ENCODE measurements at regions not wholly inside any gene's neighbourhood (a gene's known extent, or its start where the extent isn't known, plus 50 kb on each side); places are given as distances from the start of the nearest gene placed in this dataset.

DNA sequence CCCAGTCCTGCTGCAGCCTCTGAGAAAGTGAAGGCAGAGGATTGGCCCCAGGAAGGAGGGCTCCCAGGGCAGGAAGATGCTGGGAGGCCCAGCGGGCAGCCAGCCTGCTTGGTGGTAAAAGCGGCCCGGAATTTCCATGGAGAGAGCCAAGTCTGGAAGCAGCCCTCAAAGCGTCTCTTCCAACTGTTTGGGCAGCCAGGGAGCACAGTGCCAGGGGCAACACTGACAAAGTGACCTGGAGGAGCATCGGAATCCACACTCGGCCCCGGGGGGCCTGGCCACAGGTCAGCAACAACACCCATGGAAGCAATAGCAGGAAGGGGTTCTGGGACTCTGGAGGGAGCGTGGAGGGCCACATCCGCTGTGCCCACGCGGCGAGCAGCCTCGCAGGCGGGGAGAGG, 63.2 kb upstream of the FGFR2 start:
- no peaks in the 10 kb centered on the region for H3K36me3 ChIP-seq (ENCODE audit: insufficient read depth, insufficient read length, low read length)
- 0 out of 2 replicates have a peak, but pooled peaks cover 4% of the 10 kb centered on the region for H3K9me3 ChIP-seq (ENCODE audit: insufficient read depth, low read length)
- no peak for TF ChIP-seq ZNF274 (IDR thresholded peaks at IDR 0.05; ENCODE audit: low read depth, low read length)
- no peak for TF ChIP-seq YY1 (IDR thresholded peaks at IDR 0.05; ENCODE audit: insufficient read depth, insufficient read length)
- TF ChIP-seq SUZ12 (IDR thresholded peaks at IDR 0.05; ENCODE audit: extremely low read depth, insufficient read depth, insufficient read length): no peak
- no peak for DNase-seq (ENCODE audit: low read depth, low spot score)
- no peaks in the 10 kb centered on the region for H3K4me1 ChIP-seq (ENCODE audit: insufficient read depth, insufficient read length)
- H3K4me3 ChIP-seq (ENCODE audit: insufficient read length, low read depth): no peak overlapping the region
- H3K27me3 ChIP-seq (ENCODE audit: insufficient read depth, insufficient read length): no peaks in the 10 kb centered on the region
- no peak overlapping the region for H3K9ac ChIP-seq (ENCODE audit: insufficient read length, low read depth)

DNA sequence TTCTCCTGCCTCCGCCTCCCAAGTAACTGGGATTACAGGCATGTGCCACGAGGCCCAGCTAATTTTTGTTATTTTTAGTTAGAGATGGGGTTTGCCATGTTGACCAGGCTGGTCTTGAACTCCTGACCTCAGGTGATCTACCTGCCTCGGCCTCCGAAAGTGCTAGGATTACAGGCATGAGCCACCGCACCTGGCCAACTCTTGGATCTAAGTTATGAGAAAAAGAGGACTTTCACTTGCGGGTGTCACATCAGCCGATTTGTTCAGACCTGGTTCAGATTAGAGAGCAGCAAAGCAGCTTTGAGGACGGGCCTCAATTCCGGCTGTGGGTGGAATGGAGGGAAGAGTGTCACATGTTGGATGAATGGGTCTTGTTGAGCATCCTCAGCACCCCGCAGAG, 61.0 kb upstream of the FGFR2 start:
- DNase-seq (ENCODE audit: low read depth, low spot score): no peak

DNA sequence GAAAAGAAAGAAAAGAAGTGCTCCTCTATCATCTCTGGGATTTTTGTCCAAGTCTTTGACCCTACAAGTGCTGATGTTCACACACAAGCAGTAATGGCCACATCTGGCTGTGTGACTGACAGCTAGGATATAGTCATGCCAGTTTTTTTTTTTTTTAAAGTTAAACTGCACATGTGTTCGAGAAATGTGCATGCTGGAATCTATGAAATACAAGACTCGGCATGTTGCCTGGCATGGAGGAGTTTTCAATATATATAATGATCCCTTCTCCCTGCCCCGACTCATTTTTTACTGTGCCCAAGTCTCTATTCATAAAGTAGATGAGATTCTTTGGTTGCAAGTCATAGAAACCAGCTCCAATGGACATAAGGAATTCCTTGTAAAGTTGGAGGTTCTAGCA, 60.4 kb upstream of the FGFR2 start:
- Histone ChIP-seq H3K4me1 (ENCODE audit: insufficient read depth, insufficient read length) (no peaks in the 10 kb centered on the region), H3K4me3 (ENCODE audit: insufficient read length, low read depth) (no peak overlapping the region), H3K27me3 (ENCODE audit: insufficient read depth, insufficient read length) (no peaks in the 10 kb centered on the region), H3K9me3 (ENCODE audit: insufficient read depth, low read length) (no peaks in the 10 kb centered on the region), H3K36me3 (ENCODE audit: insufficient read depth, insufficient read length, low read length) (no peaks in the 10 kb centered on the region), H3K9ac (ENCODE audit: insufficient read length, low read depth) (no peak overlapping the region)
- TF ChIP-seq ZNF274 (IDR thresholded peaks at IDR 0.05; ENCODE audit: low read depth, low read length): no peak
- no peak for TF ChIP-seq SUZ12 (IDR thresholded peaks at IDR 0.05; ENCODE audit: extremely low read depth, insufficient read depth, insufficient read length)
- no peak for DNase-seq (ENCODE audit: low read depth, low spot score)

More for the DNA sequence above, 61.0 kb upstream of the FGFR2 start:
- TF ChIP-seq SUZ12 (IDR thresholded peaks at IDR 0.05; ENCODE audit: extremely low read depth, insufficient read depth, insufficient read length) (no peak), ZNF274 (IDR thresholded peaks at IDR 0.05; ENCODE audit: low read depth, low read length) (no peak), YY1 (IDR thresholded peaks at IDR 0.05; ENCODE audit: insufficient read depth, insufficient read length) (no peak)
- H3K27me3 ChIP-seq (ENCODE audit: insufficient read depth, insufficient read length): no peaks in the 10 kb centered on the region
- no peaks in the 10 kb centered on the region for H3K36me3 ChIP-seq (ENCODE audit: insufficient read depth, insufficient read length, low read length)
- H3K9ac ChIP-seq (ENCODE audit: insufficient read length, low read depth): no peak overlapping the region
- H3K9me3 ChIP-seq (ENCODE audit: insufficient read depth, low read length): no peaks in the 10 kb centered on the region
- no peak overlapping the region for H3K4me3 ChIP-seq (ENCODE audit: insufficient read length, low read depth)
- no peaks in the 10 kb centered on the region for H3K4me1 ChIP-seq (ENCODE audit: insufficient read depth, insufficient read length)

DNA sequence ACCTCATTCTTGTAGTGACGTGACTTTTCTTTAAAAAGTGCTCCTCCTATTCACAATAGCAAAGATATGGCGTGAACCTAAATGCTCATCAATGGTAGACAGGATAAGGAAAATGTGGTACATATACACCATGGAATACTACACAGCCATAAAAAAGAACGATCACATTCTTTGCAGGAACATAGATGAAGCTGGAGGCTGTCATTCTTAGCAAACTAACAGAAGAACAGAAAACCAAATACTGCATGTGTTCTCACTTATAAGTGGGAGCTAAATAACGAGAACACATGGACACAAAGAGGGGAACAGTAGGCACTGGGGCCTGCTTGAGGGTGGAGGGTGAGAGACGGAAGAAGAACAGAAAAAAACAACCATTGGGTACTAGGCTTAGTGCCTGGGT, 59.9 kb upstream of the FGFR2 start:
- Histone ChIP-seq H3K36me3 (ENCODE audit: insufficient read depth, insufficient read length, low read length) (no peaks in the 10 kb centered on the region), H3K4me1 (ENCODE audit: insufficient read depth, insufficient read length) (no peaks in the 10 kb centered on the region), H3K9me3 (ENCODE audit: insufficient read depth, low read length) (no peaks in the 10 kb centered on the region), H3K4me3 (ENCODE audit: insufficient read length, low read depth) (no peak overlapping the region), H3K27me3 (ENCODE audit: insufficient read depth, insufficient read length) (no peaks in the 10 kb centered on the region), H3K9ac (ENCODE audit: insufficient read length, low read depth) (no peak overlapping the region)
- TF ChIP-seq YY1 (IDR thresholded peaks at IDR 0.05; ENCODE audit: insufficient read depth, insufficient read length): no peak
- TF ChIP-seq ZNF274 (IDR thresholded peaks at IDR 0.05; ENCODE audit: low read depth, low read length): no peak
- TF ChIP-seq SUZ12 (IDR thresholded peaks at IDR 0.05; ENCODE audit: extremely low read depth, insufficient read depth, insufficient read length): no peak
- no peak for DNase-seq (ENCODE audit: low read depth, low spot score)

DNA sequence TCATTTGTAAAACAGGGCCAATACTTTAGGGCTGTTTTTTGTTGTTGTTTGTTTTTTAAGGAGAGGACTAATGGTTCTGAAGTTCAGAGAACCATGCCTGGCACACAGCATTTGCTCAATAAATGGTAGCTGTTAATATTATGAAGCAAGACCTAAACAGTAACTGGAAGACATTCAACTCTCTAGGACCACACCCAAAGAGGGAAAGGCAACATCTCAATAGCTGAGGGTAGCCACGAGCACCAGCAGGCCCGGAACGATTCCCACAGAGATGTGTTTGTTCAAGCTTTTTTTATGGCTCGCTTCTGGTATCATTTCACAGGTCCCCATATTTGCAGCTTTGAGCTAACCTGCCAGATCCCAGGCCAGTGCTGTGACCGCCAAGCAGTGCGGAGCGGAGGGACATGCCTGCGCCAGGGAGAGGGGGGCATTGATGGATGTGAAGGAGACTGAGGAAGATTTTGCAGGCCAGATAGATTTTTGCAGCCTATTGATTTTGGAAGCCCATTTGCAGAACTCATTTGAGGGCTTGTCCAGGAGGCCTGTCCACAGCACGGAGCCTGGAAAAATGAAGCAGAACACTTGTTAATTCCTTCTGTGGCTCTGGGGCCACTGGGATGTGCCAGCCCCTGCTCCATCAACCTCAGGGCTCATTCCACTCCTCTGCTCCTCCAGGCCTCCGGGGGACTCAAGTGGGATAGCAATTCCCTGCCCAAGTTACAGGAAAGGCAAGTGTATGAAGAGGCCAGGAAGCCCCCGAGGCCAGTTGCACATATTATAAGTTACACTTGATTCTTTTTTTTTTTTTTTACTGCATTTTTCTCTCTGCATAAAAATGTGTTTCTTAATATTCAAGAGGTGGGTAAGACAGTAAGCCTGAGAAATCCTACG, 57.3 kb upstream of the FGFR2 start:
- Histone ChIP-seq H3K9ac (ENCODE audit: insufficient read length, low read depth) (no peak overlapping the region), H3K4me1 (ENCODE audit: insufficient read depth, insufficient read length) (no peaks in the 10 kb centered on the region), H3K36me3 (ENCODE audit: insufficient read depth, insufficient read length, low read length) (no peaks in the 10 kb centered on the region), H3K27me3 (ENCODE audit: insufficient read depth, insufficient read length) (no peaks in the 10 kb centered on the region), H3K4me3 (ENCODE audit: insufficient read length, low read depth) (no peak overlapping the region), H3K9me3 (ENCODE audit: insufficient read depth, low read length) (no peaks in the 10 kb centered on the region)
- TF ChIP-seq YY1 (IDR thresholded peaks at IDR 0.05; ENCODE audit: insufficient read depth, insufficient read length): no peak
- no peak for TF ChIP-seq SUZ12 (IDR thresholded peaks at IDR 0.05; ENCODE audit: extremely low read depth, insufficient read depth, insufficient read length)
- TF ChIP-seq ZNF274 (IDR thresholded peaks at IDR 0.05; ENCODE audit: low read depth, low read length): no peak
- DNase-seq (ENCODE audit: low read depth, low spot score): no peak

DNA sequence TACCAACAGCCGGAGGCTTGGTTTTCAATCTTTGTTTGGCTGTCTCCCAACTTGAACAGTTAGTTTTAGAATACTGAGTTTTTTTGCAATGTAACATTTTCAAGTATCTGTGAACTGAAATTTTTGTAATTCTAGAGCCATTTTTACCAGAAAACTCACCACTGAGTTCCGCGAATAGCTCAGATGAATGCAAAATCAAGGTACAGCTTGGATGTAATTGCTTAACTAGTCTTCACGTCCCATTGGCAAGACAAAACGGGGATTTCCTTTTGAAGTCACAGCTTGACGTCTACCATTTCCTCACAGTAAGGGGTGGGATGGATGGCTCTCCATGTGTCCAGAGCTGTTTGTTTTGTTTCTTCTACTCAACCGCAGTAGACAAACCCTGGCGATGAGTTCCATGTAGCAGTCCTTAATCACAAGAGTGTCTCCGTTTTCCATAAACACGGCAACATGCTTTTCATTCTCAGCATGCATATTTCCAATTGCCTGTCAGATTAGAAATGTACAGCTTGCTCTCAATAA, 55.8 kb upstream of the FGFR2 start:
- H3K36me3 ChIP-seq (ENCODE audit: insufficient read depth, insufficient read length, low read length): no peaks in the 10 kb centered on the region
- no peak overlapping the region for H3K9ac ChIP-seq (ENCODE audit: insufficient read length, low read depth)
- no peak overlapping the region for H3K4me3 ChIP-seq (ENCODE audit: insufficient read length, low read depth)
- H3K27me3 ChIP-seq (ENCODE audit: insufficient read depth, insufficient read length): no peaks in the 10 kb centered on the region
- TF ChIP-seq ZNF274 (IDR thresholded peaks at IDR 0.05; ENCODE audit: low read depth, low read length) (no peak), YY1 (IDR thresholded peaks at IDR 0.05; ENCODE audit: insufficient read depth, insufficient read length) (no peak), SUZ12 (IDR thresholded peaks at IDR 0.05; ENCODE audit: extremely low read depth, insufficient read depth, insufficient read length) (no peak)
- no peaks in the 10 kb centered on the region for H3K4me1 ChIP-seq (ENCODE audit: insufficient read depth, insufficient read length)
- no peak for DNase-seq (ENCODE audit: low read depth, low spot score)
- H3K9me3 ChIP-seq (ENCODE audit: insufficient read depth, low read length): no peaks in the 10 kb centered on the region

DNA sequence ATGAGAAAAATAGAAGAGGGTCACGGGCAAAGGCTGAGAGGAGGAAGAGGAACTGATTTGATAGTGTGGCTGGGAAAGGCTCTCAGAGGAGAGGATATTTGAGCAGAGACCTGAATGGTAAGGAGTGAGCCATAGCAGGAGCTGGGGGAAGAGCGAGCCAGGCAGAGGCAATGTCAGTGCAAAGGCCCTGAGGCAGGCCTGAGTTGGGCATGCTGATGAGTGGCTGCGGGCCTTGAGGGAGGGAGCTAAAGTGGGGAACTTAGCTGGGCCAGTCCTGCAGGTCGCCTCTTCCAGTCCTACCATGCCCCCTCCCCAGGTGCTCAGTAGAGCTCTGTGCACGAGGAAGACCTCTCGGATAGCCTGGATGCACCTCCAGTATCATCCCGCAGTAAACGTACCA, 55.4 kb upstream of the FGFR2 start:
- no peak for DNase-seq (ENCODE audit: low read depth, low spot score)
- TF ChIP-seq ZNF274 (IDR thresholded peaks at IDR 0.05; ENCODE audit: low read depth, low read length) (no peak), SUZ12 (IDR thresholded peaks at IDR 0.05; ENCODE audit: extremely low read depth, insufficient read depth, insufficient read length) (no peak), YY1 (IDR thresholded peaks at IDR 0.05; ENCODE audit: insufficient read depth, insufficient read length) (no peak)

More for the DNA sequence above, 55.4 kb upstream of the FGFR2 start:
- Histone ChIP-seq H3K27me3 (ENCODE audit: insufficient read depth, insufficient read length) (no peaks in the 10 kb centered on the region), H3K4me1 (ENCODE audit: insufficient read depth, insufficient read length) (no peaks in the 10 kb centered on the region), H3K4me3 (ENCODE audit: insufficient read length, low read depth) (no peak overlapping the region), H3K9ac (ENCODE audit: insufficient read length, low read depth) (no peak overlapping the region), H3K9me3 (ENCODE audit: insufficient read depth, low read length) (no peaks in the 10 kb centered on the region), H3K36me3 (ENCODE audit: insufficient read depth, insufficient read length, low read length) (no peaks in the 10 kb centered on the region)

Data from NT2/D1 (cell line).